HG03442 (cell line): ENCODE measurements at regions not wholly inside any gene's neighbourhood (a gene's known extent, or its start where the extent isn't known, plus 50 kb on each side); places are given as distances from the start of the nearest gene placed in this dataset.
"Not testable (repeated sequence)": the region's sequence is repeated elsewhere in the genome, so short reads cannot be mapped to it uniquely, and the experiment has no call there.

Source experiments
- ATAC-seq: cut with Tn5 transposase; IDR thresholded peaks from one replicate; pipeline ENCODE4 v1.9.1; 2021; ENCODE audit warnings: mild to moderate bottlenecking, moderate library complexity; ENCODE audit not compliant: unreplicated experiment

DNA sequence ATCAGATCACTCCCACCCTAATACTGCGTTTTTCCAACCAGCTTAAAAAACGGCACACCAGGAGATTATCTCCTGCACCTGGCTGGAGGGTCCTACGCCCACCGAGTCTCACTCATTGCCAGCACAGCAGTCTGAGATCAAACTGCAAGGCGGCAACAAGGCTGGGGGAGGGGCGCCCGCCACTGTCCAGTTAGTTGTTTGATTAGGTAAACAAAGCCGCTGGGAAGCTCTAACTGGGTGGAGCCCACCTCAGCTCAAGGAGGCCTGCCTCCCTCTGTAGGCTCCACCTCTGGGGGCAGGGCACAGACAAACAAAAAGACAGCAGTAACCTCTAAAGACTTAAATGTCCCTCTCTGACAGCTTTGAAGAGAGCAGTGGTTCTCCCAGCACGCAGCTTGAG is 463.0 kb upstream of the CADM1 start:
- ATAC-seq, result not testable (repeated sequence)

DNA sequence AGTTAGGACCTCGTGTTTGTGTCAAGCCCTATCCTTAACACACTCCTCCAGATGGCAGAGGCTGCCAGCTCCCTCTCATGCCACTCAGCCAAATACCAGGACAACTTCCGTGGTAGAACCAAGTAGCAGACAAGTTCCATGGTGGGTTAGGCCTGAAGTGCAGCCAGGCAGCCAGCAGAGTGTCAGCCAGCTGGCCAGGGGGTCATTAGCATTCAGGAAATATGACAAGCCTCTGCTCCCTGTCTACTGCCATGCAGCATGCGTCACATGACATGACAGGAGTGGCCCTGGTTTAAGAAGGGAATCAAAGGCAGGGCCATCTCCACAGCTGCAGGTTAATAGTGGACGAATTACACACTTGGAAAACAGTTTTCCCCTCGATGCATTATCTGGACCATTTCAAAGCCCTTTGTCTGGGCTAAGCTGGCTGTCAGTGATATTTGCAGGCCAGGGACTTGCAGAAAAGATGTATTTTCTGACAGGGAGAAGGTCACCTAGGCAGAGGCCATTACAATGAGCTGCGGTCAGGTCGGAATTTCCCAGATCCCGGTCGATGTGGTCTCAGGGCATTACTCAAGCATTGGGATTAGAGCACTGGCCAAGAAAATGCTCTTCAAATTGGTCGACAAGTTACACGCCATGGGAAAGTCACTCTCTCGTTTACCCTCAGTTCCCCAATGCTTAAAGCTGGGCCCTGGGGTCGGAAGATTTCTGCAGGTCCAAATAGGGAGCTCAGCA is 461.7 kb upstream of the CADM1 start:
- no peak for ATAC-seq

DNA sequence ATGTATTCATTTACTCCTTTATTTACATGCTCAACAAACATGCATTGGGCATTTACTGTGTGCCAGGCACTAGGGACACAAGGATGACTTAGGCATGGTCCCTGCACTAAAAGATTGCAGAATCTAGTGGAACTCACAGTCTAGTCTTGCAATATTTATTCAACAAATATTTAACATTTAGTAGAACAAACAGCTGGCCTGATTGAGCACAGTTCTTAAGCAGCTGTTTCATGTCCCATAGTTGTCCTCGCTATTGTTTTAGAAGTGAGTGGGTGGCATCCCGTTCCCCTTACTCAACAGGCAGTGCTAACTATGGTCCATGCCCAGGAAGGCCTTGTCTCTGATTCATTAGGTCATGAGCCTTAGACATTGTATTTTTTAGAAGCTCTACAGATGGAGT is 459.9 kb upstream of the CADM1 start:
- ATAC-seq, result no peak

DNA sequence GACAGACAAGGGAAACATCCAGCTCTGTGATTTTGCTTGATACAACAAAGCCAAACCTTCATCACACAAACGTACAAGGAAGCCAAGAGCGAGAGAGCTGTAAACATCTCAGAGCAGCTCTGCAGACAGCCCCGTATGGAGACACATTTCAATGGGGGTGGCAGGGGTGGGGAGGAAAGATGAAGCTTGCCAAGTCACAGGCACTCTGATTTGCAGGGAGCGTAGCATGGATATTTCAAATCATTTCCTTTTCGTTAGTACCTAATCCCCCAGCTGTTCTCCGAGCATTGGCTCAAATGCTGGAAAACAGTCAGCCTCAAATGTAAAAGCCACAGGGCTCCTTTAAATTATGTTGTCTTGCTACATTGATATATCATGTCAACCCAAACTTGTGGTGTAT is 458.9 kb upstream of the CADM1 start:
- ATAC-seq, result no peak

DNA sequence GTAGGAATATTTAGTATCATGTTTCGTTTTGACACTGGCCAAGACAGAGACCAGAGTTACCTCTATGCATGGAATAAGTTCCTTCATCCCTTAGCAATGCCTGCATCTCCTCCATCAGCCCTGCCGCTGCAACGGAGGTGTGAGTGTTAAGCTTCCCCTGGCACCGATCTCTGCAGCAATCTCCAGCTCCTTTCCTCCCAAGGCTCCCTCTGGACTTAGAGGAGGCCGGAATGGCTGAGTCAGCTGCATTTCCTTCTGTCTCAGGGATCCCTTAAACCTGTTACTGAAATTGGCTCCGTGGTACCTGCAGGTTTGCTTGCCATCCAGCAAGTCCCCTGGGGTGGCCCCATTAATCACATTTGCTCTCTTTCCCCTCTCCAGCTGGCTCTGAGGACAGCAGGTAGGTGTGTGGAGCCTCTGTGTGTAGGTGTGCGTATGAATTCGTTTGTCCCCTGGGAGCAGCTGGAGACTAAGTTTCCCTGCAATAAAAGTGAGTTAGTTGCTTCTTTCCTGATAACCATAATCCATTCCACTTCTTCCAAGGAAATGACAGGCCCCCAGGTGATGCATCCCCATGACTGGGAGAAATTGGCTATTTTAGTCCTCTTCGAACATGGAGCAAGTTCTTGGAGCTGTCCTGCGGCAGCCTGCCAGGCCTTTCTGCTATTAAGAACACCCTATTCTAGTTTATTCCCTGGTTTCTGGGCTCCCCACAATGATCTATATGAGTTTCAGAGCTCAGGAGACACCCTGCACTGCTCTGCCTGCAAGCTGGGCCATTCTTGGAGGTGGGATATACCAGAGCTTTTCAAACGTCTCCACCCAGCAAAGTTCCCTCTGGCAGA is 457.2 kb upstream of the CADM1 start:
- no peak for ATAC-seq

DNA sequence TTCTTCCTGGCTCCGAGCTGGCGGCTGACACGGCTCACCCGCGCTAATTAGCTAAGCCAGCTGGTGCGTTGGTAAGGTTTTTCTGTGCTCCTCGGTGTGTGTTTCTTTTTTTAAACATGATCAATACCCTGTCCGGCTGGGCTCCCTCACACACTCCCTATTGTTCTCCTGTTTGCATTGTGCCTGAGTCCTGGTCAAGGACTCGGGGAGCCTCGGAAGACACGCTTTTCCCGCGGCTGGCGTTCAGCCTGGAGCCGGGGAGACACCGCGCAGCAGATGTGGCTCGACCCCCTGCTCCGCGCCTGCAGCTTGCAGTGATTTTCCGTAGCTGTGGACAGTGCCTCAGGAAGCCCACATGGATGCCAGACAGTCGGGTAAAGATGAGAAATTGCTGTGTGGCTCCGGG is 454.9 kb upstream of the CADM1 start:
- ATAC-seq, result no peak

DNA sequence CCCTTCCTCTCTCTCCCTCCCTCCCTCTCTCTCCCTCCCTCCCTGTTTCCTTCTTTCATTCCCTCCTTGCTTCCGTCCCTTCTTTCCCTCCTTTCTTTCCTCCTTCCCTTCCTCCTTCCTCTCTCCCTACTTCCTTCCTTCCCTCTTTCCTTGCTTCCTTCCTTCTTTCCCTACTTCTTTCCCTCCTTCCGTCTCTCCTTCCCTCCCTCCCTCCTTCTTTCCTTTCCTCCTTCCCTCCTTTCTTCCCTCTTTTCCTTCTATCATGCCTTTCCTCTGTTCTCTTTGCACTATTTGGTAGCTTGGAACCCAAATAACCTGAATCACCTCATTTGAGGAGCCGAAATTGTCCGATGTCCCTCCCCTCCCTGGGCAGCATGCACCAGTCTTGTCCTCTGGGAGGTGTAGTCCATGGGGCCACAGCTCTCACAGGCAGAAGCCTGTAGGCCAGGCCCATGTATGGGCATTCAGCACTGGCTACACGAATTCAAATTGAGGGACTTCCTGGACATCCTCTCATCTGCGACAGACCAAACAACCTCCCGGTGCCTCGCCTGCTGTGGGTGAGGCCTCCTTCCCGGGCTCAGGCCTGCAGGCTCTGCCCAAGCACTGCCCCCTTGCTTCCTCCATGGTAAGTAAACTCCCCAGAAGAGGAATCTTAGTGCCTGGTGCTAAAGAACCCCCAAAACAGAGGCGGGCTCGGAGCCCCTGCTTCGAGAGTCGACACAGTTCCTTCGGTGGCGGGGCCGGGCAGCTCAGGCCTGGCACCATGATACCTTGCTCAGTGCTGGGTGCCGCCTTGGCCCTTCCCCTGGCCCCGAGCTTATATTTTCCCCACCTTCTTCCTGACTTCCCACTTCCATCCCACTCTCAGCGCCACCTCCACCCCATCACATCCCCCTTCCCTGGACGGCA is 454.1 kb upstream of the CADM1 start:
- no peak for ATAC-seq

DNA sequence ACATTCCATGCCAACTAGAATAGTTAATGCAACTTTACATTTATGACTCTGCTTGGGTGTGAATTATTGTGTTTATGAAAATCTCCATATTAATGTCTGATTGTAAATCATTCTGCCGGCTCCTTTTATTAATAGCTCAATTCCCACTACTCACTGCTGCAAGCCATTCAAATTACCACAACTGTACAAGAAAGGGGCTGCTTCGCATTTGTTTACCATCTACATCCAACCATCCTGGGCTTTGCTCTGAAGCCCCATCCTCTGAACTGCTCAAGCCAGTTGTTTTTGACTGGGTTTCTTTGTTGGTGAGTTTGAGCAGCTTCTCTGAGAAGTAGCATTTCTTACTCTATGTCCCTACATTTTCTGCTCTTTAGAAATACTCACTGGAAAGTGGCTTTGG is 451.6 kb upstream of the CADM1 start:
- no peak for ATAC-seq

DNA sequence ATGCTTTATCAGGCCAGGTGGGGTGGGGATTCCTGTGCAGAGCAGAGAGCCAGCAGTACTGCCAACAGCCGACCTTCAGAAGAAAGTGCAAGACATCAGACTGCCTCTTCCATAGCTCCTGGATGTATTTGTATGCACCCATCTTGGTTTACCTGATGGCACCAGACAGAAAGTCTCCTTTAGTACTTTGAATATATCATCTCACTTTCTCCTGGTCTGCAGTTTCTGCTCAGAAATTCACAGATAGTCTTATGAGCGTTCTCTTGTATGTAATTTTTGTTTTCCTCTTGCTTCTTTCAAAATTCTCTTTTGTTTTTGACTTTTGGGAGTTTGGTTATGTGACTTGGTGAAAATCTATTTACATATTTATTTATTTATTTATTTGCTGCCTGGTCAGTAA is 446.4 kb upstream of the CADM1 start:
- no peak for ATAC-seq

DNA sequence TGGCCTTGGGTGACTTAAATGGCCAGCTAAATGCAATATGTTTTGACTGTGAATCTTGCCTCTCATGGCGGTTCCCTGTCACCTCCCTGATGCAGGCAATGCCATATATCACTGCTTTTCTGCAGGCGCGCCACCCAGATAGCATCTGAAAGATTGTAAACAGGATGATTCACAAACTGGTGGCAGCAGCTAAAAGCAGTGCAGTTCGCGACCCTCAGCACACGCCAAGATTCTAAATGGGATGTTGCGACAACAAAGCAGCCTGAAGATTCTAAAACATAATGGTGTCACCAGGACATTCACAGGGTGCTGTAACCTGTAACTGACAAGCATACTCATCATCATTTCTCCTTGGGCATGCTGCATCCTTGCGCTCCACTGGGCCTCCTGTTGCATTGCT is 440.4 kb upstream of the CADM1 start:
- ATAC-seq, result no peak

DNA sequence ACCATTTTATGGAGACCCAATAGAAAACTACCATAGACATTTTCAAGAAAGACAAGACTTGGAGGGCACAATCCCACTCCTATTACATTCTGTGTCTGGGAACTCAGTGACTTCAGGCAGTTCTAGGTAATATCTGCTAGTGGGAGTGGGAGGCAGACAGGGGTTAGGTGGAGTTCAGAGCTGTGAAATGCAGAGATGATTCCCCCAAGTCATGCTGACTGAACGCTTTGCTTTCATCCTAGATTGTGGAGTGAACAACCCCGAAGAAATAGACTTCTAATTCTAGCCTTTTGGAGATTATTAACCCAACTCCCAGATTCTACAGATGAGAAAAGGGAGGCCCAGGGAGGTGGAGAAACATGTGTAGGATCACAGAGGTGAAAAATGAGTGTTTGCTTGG is 437.8 kb upstream of the CADM1 start:
- no peak for ATAC-seq

DNA sequence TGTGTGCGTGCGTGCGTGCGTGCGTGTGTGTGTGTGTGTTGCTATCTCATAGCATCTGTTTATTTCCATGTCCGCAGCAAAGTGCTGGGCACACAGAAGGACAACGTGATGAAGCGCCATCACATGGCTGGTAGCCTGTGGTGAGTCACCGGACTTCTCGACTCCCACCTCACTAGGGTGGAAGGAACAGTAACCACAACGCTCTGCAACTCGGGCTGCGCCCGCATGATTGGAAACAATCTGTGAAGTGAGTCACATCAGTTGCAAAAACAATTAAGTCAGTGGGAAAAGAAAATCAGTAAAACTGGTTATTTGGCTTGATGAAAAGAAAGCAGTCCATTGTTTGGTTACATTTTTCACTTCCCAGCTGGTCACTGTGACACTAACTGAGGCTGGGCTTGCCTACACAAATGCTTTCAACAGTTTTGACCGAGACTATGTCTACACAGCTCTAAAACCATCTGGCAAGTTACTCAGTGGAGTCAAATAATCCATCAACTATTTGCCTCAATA is 437.3 kb upstream of the CADM1 start:
- no peak for ATAC-seq

DNA sequence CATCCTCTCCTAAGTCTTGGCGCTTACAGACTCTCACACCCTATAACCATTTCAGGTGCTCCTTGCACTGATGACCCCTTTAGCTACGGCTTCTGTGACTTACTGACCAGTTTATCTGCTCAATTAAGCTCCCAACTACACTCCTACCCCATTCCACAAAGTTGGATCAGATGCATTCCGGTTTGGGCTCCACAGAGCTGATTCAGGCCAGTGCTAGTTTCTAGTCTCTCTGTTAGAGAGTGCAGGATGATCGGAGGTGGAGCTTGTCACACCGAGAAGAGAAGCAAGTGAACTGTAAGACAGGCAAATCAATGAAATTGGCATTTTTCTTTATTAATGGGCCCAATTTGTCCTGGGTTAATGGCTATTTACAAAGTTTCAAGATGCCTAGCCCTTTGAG is 436.8 kb upstream of the CADM1 start:
- ATAC-seq, result no peak

DNA sequence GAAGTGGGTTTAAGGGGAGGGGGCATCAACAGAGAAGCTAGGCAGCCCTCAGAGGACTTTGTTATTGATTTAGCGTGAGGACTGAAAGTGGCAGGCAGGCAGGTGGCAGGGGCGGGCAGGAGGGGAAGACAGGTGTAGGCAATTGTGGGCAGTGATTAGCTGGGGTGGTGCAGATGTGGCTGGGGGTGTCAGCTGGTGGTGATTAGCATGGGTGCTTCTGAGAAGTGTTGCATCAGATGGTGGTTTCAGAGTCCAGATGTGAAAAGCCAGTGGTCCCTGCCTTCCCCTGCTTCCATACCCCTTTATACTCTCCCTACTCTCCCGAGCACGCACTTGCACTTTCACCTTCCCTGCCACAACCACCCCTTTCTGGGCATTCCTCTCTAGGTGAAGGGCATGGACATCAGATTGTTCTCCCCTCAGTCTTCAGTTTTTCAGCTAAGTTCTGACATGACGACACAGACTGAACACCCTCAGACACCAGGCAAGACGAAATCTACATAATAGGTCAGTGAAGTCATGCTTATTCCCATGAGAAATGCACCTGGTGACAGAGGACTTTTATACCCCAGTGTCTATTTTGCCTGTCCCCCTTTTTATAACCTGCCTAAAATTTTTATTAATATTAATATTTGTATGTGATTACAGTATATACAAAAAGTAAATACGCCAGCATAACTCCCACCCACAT is 435.7 kb upstream of the CADM1 start:
- ATAC-seq, result no peak

DNA sequence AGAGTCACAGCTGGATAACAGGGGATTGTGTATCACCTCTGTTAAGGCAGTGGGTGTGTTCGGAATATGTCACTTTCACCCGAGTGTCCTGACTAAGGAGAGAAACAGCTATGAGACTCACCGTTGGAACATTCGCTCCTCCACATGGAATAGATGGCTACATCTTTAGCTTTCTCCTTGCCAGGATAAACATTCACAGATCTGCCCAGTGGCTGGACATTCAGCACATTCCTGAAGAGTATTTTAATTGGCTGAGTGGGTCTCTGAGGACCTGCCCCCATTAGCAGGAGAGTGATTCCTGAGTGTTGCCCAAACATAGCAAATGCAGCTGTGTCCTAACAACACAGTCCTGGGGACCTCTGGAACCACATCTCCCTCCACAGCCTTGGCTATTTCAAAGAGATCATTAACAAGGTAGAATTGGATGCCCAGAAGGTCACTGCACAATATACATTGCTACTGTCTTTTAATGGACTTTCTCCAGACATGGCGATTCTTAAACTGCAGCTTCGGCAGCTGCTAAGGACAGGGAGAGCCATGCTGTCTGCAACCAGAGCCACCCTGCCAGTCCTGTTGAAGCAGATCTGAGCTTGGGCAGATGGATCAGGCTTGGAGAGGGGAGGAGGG is 435.0 kb upstream of the CADM1 start:
- no peak for ATAC-seq

DNA sequence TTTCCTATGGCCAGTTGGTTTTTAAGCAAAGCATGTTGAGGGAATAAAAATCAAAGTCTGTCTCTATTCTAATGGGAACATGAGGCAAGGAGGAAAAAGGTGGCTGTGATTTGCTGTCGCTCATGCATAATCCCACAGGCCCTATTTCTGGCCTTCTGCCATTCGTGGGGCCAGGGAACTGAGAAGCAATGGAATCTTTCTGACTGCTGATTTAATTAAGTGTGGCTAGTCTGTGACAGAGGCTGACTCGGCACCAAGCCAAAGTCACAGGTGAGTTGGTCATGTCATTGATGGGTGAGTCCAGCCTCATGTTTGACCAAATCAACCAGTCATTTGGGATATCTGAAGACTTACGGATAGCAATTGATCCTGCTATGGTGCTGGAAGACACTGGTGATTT is 429.3 kb upstream of the CADM1 start:
- ATAC-seq, result no peak

DNA sequence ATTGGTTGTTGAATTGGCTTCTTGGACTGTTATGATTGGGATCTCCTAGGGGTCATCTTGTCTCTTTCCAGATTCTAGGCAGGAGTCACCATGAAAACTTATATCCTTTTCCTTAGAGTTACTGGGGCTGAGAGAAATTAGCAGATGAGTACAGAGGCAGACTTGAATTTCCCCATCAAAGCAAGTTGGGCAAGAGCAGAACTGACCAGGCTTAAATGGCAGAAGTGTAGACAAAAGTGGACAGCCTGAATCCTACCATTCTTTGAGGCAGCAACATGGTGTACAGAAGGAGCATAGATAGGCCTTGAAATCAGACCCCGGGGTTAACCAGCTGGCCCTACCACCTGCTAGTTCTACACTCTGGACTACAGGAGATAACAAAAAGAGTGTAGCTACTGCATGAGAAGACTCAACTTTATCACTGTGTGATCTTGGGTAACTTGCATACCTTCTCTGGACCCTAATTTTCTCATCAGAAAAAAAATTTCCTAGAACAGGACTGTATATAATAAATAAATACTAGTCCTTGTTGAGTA is 427.4 kb upstream of the CADM1 start:
- ATAC-seq, result no peak

DNA sequence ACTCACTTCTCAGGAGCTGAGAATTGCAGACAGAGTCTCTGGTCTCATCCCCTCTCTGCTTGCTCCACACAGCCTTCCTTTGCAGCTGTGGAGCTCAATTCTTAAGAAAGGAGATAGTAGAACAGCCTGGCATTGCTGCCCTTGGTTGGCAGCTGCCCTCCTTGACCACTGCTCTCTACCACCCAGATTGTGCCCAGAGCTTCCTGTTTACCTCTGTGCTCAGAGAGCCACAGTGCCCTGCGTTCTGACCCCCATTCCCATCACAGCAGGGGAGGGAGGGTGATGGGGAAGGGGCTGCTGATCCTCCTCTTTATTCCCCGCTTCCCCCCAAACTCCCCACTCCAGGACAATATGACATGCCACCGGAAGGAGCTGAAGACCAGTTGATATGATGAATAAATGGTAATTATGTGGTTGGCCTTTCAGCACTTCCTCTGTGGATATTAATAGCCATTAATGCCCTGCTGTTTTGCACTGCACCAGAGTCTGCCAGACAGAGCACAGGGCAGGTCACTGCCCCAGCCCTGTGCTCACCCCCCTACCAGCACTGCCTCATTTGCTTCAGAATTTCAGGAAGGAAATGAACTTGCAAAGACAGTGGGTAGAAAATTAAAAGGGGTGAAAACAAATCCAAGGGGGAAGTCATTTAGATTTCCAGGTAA is 426.8 kb upstream of the CADM1 start:
- ATAC-seq, result peak; percentile 41

DNA sequence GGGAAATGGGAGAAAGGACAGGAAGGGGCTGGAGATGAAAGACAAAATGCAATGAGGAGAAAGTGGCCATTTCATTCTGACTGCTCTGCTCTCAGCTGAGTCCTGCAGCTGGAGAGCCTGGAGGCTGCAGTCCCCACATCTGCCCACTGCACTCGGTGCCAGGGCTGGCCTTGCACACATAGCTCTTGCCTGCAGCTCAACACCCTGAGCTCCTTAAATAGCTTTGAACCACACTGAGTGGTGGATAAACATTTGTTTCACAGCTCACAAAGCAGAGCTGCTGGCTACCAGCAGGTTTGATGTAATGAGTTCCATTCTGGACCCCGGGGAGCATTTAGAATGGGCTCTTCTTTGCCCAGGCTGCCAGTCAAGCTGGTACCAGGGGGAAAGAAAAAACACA is 426.1 kb upstream of the CADM1 start:
- no peak for ATAC-seq
